ENCODE measurements at regions not wholly inside any gene's neighbourhood (a gene's known extent, or its start where the extent isn't known, plus 50 kb on each side); places are given as distances from the start of the nearest gene placed in this dataset.
"Not testable (repeated sequence)": the region's sequence is repeated elsewhere in the genome, so short reads cannot be mapped to it uniquely, and the experiment has no call there.

- DNase-seq (ENCODE audit: low read depth), result no peak
These were observed 205.9 kb upstream of the LINGO1 start for GRCh38 chr15:77838595-77838994.

- DNase-seq (ENCODE audit: low read depth), result no peak
These were observed 205.3 kb upstream of the LINGO1 start for GRCh38 chr15:77838061-77838460.

GRCh38 chr15:77837649-77838025, 204.9 kb upstream of the LINGO1 start:
- DNase-seq (ENCODE audit: low read depth), result no peak

- DNase-seq (ENCODE audit: low read depth), result no peak
These were observed 204.4 kb upstream of the LINGO1 start for GRCh38 chr15:77836906-77837648.

GRCh38 chr15:77836121-77836692, 203.5 kb upstream of the LINGO1 start:
- no peak for DNase-seq (ENCODE audit: low read depth)

GRCh38 chr15:77834276-77834990, 201.7 kb upstream of the LINGO1 start:
- no peak for DNase-seq (ENCODE audit: low read depth)

GRCh38 chr15:77832874-77833273, 200.2 kb upstream of the LINGO1 start:
- no peak for DNase-seq (ENCODE audit: low read depth)

GRCh38 chr15:77831986-77832385, 199.3 kb upstream of the LINGO1 start:
- DNase-seq (ENCODE audit: low read depth), result no peak

- no peak for DNase-seq (ENCODE audit: low read depth)
These were observed 197.3 kb upstream of the LINGO1 start for GRCh38 chr15:77830051-77830468.

- DNase-seq (ENCODE audit: low read depth), result not testable (repeated sequence)
These were observed 196.6 kb upstream of the LINGO1 start for GRCh38 chr15:77829331-77829730.

- no peak for DNase-seq (ENCODE audit: low read depth)
These were observed 195.1 kb upstream of the LINGO1 start for GRCh38 chr15:77827860-77828259.

GRCh38 chr15:77826006-77826695, 193.4 kb upstream of the LINGO1 start:
- DNase-seq (ENCODE audit: low read depth), result no peak

- no peak for DNase-seq (ENCODE audit: low read depth)
These were observed 192.8 kb upstream of the LINGO1 start for GRCh38 chr15:77825546-77825945.

GRCh38 chr15:77825252-77825542, 192.5 kb upstream of the LINGO1 start:
- no peak for DNase-seq (ENCODE audit: low read depth)

GRCh38 chr15:77824361-77825251, 191.9 kb upstream of the LINGO1 start:
- DNase-seq (ENCODE audit: low read depth), result no peak

- DNase-seq (ENCODE audit: low read depth), result no peak
These were observed 191.0 kb upstream of the LINGO1 start for GRCh38 chr15:77823736-77824135.

GRCh38 chr15:77822631-77823230, 190.0 kb upstream of the LINGO1 start:
- DNase-seq (ENCODE audit: low read depth), result no peak

GRCh38 chr15:77821959-77822256, 189.2 kb upstream of the LINGO1 start:
- DNase-seq (ENCODE audit: low read depth), result no peak

GRCh38 chr15:77821188-77821958, 188.7 kb upstream of the LINGO1 start:
- peak; percentile 14 for DNase-seq (ENCODE audit: low read depth)

- DNase-seq (ENCODE audit: low read depth), result no peak
These were observed 187.4 kb upstream of the LINGO1 start for GRCh38 chr15:77819851-77820728.
